DND-41 (cell line): ENCODE measurements at regions not wholly inside any gene's neighbourhood (a gene's known extent, or its start where the extent isn't known, plus 50 kb on each side); places are given as distances from the start of the nearest gene placed in this dataset.
A peak's percentile ranks its signal among the peaks of the same experiment; 100 is the strongest.

ENCODE experiments used
- ATAC-seq: fragments of 200-7000 bp; cut with Tn5 transposase; 3 replicates; pipeline ENCODE4 v1.9.1; 2021; ENCODE audit warnings: low read depth; ENCODE audit not compliant: insufficient read depth
- DNase-seq: peaks from one replicate; pipeline ENCODE4 v3.0.0-alpha.2; 2020
- H2AFZ ChIP-seq: 2 replicates; pipeline ENCODE4 v1.6.0; 2012; ENCODE audit warnings: low read depth, low read length
- H3K27ac ChIP-seq: 2 replicates; pipeline ENCODE4 v1.5.1; 2012; ENCODE audit warnings: low read length, inconsistent platforms
- H3K27me3 ChIP-seq: fragments of 200-600 bp; sonication (generic); 2 replicates; pipeline ENCODE4 v1.6.0; 2012; ENCODE audit warnings: low read length, mild to moderate bottlenecking, inconsistent platforms; ENCODE audit not compliant: insufficient read depth, poor library complexity
- H3K36me3 ChIP-seq: 2 replicates; pipeline ENCODE4 v1.5.1; 2012; ENCODE audit warnings: low read length, inconsistent platforms; ENCODE audit not compliant: insufficient read depth
- H3K4me1 ChIP-seq: 2 replicates; pipeline ENCODE4 v1.5.1; 2012; ENCODE audit warnings: mild to moderate bottlenecking, low read length; ENCODE audit not compliant: insufficient read depth
- H3K4me2 ChIP-seq: 2 replicates; pipeline ENCODE4 v1.6.0; 2012; ENCODE audit warnings: mild to moderate bottlenecking, moderate library complexity, low read length, inconsistent platforms; ENCODE audit not compliant: insufficient read depth
- H3K4me3 ChIP-seq, 2 experiments: fragments of 200-600 bp in 1 of 2; shearing (Covaris generic) in 1 of 2; 2 replicates each; pipeline ENCODE4 v1.5.1; 2012 to 2016; ENCODE audit warnings: inconsistent platforms in 2 of 2, low read length in 2 of 2, mild to moderate bottlenecking in 2 of 2, low read depth in 1 of 2, moderate library complexity in 1 of 2
- H3K79me2 ChIP-seq: 2 replicates; pipeline ENCODE4 v1.6.0; 2012; ENCODE audit warnings: low read length, inconsistent platforms; ENCODE audit not compliant: insufficient read depth
- H3K9ac ChIP-seq: 2 replicates; pipeline ENCODE4 v1.6.0; 2012; ENCODE audit warnings: low read depth, mild to moderate bottlenecking, inconsistent platforms, low read length, moderate library complexity
- H3K9me3 ChIP-seq: 2 replicates; pipeline ENCODE4 v1.5.1; 2012; ENCODE audit warnings: low read length, moderate library complexity, mild to moderate bottlenecking, inconsistent platforms; ENCODE audit not compliant: insufficient read depth, severe bottlenecking
- H4K20me1 ChIP-seq: 2 replicates; pipeline ENCODE4 v1.6.0; 2012; ENCODE audit warnings: low read length; ENCODE audit not compliant: insufficient read depth
- CTCF ChIP-seq: IDR thresholded peaks from 2 replicates; pipeline ENCODE4 v1.5.1; 2012; ENCODE audit warnings: borderline replicate concordance, low read length, moderate library complexity, mild to moderate bottlenecking; ENCODE audit not compliant: poor library complexity, severe bottlenecking; ENCODE audit errors: extremely low read depth
- EZH2 ChIP-seq: IDR thresholded peaks from 3 replicates; pipeline ENCODE4 v1.6.1; 2012; ENCODE audit warnings: borderline replicate concordance, low read depth, mild to moderate bottlenecking, moderate library complexity, low read length, inconsistent platforms; ENCODE audit not compliant: severe bottlenecking

- no peaks in the 10 kb centered on the region for H3K27me3 ChIP-seq
These were observed 347.5 kb downstream of the TFEC start for GRCh38 chr7:115683093-115683492.

DNA sequence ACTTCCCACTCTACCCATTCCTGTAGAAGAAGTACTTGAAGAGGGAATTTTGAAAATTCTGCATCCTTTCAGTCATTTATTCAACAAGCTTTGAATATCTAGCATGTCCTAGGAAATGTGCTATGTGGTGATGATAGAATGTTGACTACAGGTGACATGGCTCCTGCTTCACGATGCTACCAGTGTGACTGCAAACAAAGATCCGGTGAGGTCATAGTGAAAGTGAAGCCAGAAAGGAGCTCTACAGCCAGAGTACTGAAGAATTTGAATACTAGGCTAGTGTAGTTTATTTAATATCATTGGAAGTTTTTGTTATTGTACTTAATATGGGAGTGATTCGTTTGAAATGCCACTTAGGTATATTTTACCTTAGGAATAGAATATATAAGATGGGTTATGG is 348.1 kb downstream of the TFEC start:
- Histone ChIP-seq H4K20me1 (no peaks in the 10 kb centered on the region), H3K4me3 (no peak overlapping the region), H3K27me3 (no peaks in the 10 kb centered on the region), H3K79me2 (no peaks in the 10 kb centered on the region), H3K9ac (no peak overlapping the region), H2AFZ (no peak overlapping the region), H3K27ac (no peak overlapping the region), H3K36me3 (no peaks in the 10 kb centered on the region), H3K4me1 (no peaks in the 10 kb centered on the region), H3K4me2 (no peak overlapping the region), H3K9me3 (no peaks in the 10 kb centered on the region)
- DNase-seq (no peak), ATAC-seq (no peak)
- TF ChIP-seq EZH2 (no peak), CTCF (no peak)

More at GRCh38 chr7:115683093-115683492, 347.5 kb downstream of the TFEC start:
- Histone ChIP-seq H2AFZ (no peak overlapping the region), H3K4me2 (no peak overlapping the region), H3K9ac (no peak overlapping the region), H3K27ac (no peak overlapping the region), H3K36me3 (no peaks in the 10 kb centered on the region), H4K20me1 (no peaks in the 10 kb centered on the region), H3K4me3 (no peak overlapping the region), H3K4me1 (no peaks in the 10 kb centered on the region), H3K9me3 (no peaks in the 10 kb centered on the region), H3K79me2 (no peaks in the 10 kb centered on the region)
- DNase-seq = no peak
- no peak for TF ChIP-seq CTCF
- TF ChIP-seq EZH2 = no peak
- ATAC-seq = no peak

- Histone ChIP-seq H4K20me1 (no peaks in the 10 kb centered on the region), H3K4me3 (no peak overlapping the region), H3K79me2 (no peaks in the 10 kb centered on the region), H3K9ac (no peak overlapping the region), H3K4me2 (no peak overlapping the region), H3K4me1 (no peaks in the 10 kb centered on the region), H3K36me3 (no peaks in the 10 kb centered on the region), H3K9me3 (no peaks in the 10 kb centered on the region), H3K27me3 (no peaks in the 10 kb centered on the region), H3K27ac (no peak overlapping the region), H2AFZ (no peak overlapping the region)
- TF ChIP-seq EZH2 (no peak), CTCF (no peak)
- no peak for DNase-seq
- no peak for ATAC-seq
These were observed 349.6 kb downstream of the TFEC start for GRCh38 chr7:115680921-115681320.

DNA sequence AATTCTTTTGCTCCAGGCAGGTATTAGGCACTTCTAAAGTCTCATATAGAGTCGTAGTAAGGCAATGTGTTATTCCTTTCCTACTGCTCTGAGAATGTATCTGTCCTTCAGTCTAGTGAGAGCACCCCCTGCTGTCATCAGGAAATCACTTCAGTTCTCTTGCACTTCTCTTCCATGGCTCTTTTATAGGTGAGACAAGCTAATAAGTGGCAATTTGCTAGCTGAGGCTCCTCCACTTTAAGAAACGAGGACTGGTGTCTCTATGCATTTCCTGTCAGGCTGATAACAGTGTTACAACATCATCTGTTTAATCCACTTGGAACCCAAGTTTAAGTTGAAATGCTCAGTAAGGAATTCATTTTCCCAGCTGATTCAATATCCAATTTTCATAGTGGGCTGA is 350.6 kb downstream of the TFEC start:
- DNase-seq (peak; percentile 19), ATAC-seq (peak; percentile 67)
- Histone ChIP-seq H3K27me3 (no peaks in the 10 kb centered on the region), H3K27ac (no peak overlapping the region), H4K20me1 (no peaks in the 10 kb centered on the region), H2AFZ (no peak overlapping the region), H3K4me2 (no peak overlapping the region), H3K9ac (no peak overlapping the region), H3K36me3 (no peaks in the 10 kb centered on the region), H3K79me2 (no peaks in the 10 kb centered on the region), H3K9me3 (no peaks in the 10 kb centered on the region), H3K4me1 (no peaks in the 10 kb centered on the region), H3K4me3 (no peak overlapping the region)
- TF ChIP-seq CTCF = peak; percentile 63
- no peak for TF ChIP-seq EZH2
